Calu3 (cell line): ENCODE measurements at regions not wholly inside any gene's neighbourhood (a gene's known extent, or its start where the extent isn't known, plus 50 kb on each side); places are given as distances from the start of the nearest gene placed in this dataset.

Experiments used
- BruUV-seq: library from RNA; stranded (reverse); fragments of 400-500 nt; replicated peaks from 2 replicates; lab custom pipeline; 2021; lab: Mats Ljungman, UMichigan
- CTCF ChIA-PET: fragments of 300-600 bp; sonication (Branson Sonifier 250); formaldehyde crosslinking; loops from one replicate; lab custom pipeline; 2022; ENCODE audit warnings: antibody characterized with exemption; lab: Charles Lee
- DNase-seq: peaks from one replicate; pipeline ENCODE4 v3.0.0; 2022
- H3K27ac Mint-ChIP-seq: one replicate; pipeline ENCODE4 v1.8.0; 2022; ENCODE audit warnings: mixed read lengths; ENCODE audit not compliant: unreplicated experiment
- H3K27me3 Mint-ChIP-seq: one replicate; pipeline ENCODE4 v1.8.0; 2022; ENCODE audit warnings: mixed read lengths; ENCODE audit not compliant: unreplicated experiment
- H3K36me3 Mint-ChIP-seq: one replicate; pipeline ENCODE4 v1.8.0; 2022; ENCODE audit warnings: mild to moderate bottlenecking, moderate library complexity, mixed read lengths; ENCODE audit not compliant: insufficient read depth, unreplicated experiment
- H3K4me1 Mint-ChIP-seq: one replicate; pipeline ENCODE4 v1.8.0; 2022; ENCODE audit warnings: mild to moderate bottlenecking, low read depth, mixed read lengths; ENCODE audit not compliant: unreplicated experiment
- H3K4me3 Mint-ChIP-seq: one replicate; pipeline ENCODE4 v1.8.0; 2022; ENCODE audit warnings: mild to moderate bottlenecking, low read depth, moderate library complexity, mixed read lengths; ENCODE audit not compliant: unreplicated experiment
- H3K9me3 Mint-ChIP-seq: one replicate; pipeline ENCODE4 v1.8.0; 2022; ENCODE audit warnings: low read depth, mixed read lengths; ENCODE audit not compliant: unreplicated experiment
- CTCF ChIP-seq: fragments of 200-600 bp; IDR thresholded peaks from one replicate; pipeline ENCODE4 v1.8.0; 2022; ENCODE audit warnings: antibody characterized with exemption; ENCODE audit not compliant: unreplicated experiment
- intact Hi-C: fragments of 100-400 bp; cut with micrococcal nuclease; formaldehyde crosslinking; loops from one replicate; pipeline ENCODE4 v1.10.0; 2022; ENCODE audit not compliant: unreplicated experiment

GRCh38 chr4:153119626-153120025 lies 84.6 kb upstream of the TRIM2 start:
- H3K27ac Mint-ChIP-seq, result no peak overlapping the region
- no peak for TF ChIP-seq CTCF
- no peaks in the 10 kb centered on the region for H3K36me3 Mint-ChIP-seq
- H3K4me1 Mint-ChIP-seq, result peaks cover 17% of the 10 kb centered on the region
- H3K27me3 Mint-ChIP-seq, result no peaks in the 10 kb centered on the region
- CTCF ChIA-PET, result interaction anchor here (1.3 kb wide), 1 partner anchor 36 kb away, joined by 4 read pairs; no protein-coding TSS in a partner anchor
- DNase-seq, result no peak
- no peaks in the 10 kb centered on the region for H3K9me3 Mint-ChIP-seq
- intact Hi-C loops, result loop anchor here (10.0 kb wide), 1 partner anchor 165 kb away; no protein-coding TSS in a partner anchor
- BruUV-seq, result no TSS peak
- H3K4me3 Mint-ChIP-seq, result no peak overlapping the region

DNA sequence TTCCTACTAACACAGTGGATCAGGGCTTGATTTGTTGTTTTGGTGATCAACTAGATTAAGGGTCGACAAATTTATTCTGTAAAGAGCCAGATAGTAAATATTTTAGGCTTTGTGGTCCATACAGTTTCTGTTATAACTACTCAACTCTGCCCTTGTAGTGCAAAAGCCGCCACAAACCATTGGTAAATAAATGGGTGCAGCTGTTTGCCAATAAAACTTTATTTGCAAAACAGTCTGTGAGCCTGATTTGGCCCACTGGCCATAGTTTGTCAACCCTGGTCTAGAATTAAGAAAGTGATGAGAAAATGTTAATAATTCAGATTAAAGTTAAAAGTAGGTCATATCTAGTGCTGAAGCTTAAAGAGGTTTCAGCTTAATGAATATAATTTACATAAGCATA lies 84.0 kb upstream of the TRIM2 start:
- Mint-ChIP-seq H3K36me3 (no peaks in the 10 kb centered on the region), H3K4me1 (peaks cover 17% of the 10 kb centered on the region), H3K4me3 (no peak overlapping the region), H3K27me3 (no peaks in the 10 kb centered on the region), H3K9me3 (no peaks in the 10 kb centered on the region), H3K27ac (no peak overlapping the region)
- intact Hi-C loops, result loop anchor here (10.0 kb wide), 1 partner anchor 165 kb away; no protein-coding TSS in a partner anchor
- no peak for TF ChIP-seq CTCF
- DNase-seq, result no peak
- no TSS peak for BruUV-seq
- CTCF ChIA-PET, result interaction anchor here (1.3 kb wide), 1 partner anchor 37 kb away, joined by 4 read pairs; no protein-coding TSS in a partner anchor

DNA sequence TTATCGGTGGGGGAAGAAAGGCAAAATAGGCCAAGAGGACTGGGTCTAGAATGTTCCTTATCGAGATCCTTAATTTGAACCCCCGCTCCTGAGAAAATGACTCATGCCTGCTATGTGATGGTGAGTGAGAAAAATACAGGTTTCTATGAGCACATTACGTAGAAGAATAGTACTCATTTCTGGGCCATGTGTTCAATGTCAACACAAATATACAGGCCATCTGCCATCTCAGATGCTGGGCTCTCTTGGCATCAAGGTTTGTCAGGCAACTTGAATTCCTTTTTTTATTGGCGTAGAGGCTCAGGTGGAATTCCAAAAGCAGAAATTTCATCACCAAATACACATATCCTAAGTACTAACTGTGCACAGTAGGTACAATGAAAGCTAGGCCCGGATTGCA lies 81.4 kb upstream of the TRIM2 start:
- H3K36me3 Mint-ChIP-seq, result no peaks in the 10 kb centered on the region
- no peak overlapping the region for H3K27ac Mint-ChIP-seq
- intact Hi-C loops, result loop anchor here (10.0 kb wide), 1 partner anchor 168 kb away; no protein-coding TSS in a partner anchor
- no peaks in the 10 kb centered on the region for H3K27me3 Mint-ChIP-seq
- TF ChIP-seq CTCF, result no peak
- BruUV-seq, result no TSS peak
- H3K4me3 Mint-ChIP-seq, result no peak overlapping the region
- H3K9me3 Mint-ChIP-seq, result no peaks in the 10 kb centered on the region
- CTCF ChIA-PET, result no interaction called here
- no peak for DNase-seq
- peaks cover 17% of the 10 kb centered on the region for H3K4me1 Mint-ChIP-seq

GRCh38 chr4:153126137-153126536 lies 78.1 kb upstream of the TRIM2 start:
- CTCF ChIA-PET, result interaction anchor here (1.8 kb wide), 1 partner anchor 43 kb away, joined by 11 read pairs; no protein-coding TSS in a partner anchor
- Mint-ChIP-seq H3K27me3 (no peaks in the 10 kb centered on the region), H3K4me3 (no peak overlapping the region), H3K4me1 (no peaks in the 10 kb centered on the region), H3K36me3 (no peaks in the 10 kb centered on the region), H3K27ac (no peak overlapping the region), H3K9me3 (no peaks in the 10 kb centered on the region)
- TF ChIP-seq CTCF, result no peak
- intact Hi-C loops, result loop anchor here (10.0 kb wide), 1 partner anchor 171 kb away; no protein-coding TSS in a partner anchor
- DNase-seq, result no peak
- BruUV-seq, result no TSS peak
